Esophagus mucosa (tissue), 1 donor: ENCODE measurements at regions not wholly inside any gene's neighbourhood (a gene's known extent, or its start where the extent isn't known, plus 50 kb on each side); places are given as distances from the start of the nearest gene placed in this dataset.
A peak's percentile ranks its signal among the peaks of the same experiment; 100 is the strongest.
"Not testable (repeated sequence)": the region's sequence is repeated elsewhere in the genome, so short reads cannot be mapped to it uniquely, and the experiment has no call there.

ENCODE experiments used
- ATAC-seq: fragments of 200-7000 bp; cut with Tn5 transposase; one replicate; pipeline ENCODE4 v1.9.1; 2020
- donor health status: DM: yes; HTN: yes; CAD: no.

DNA sequence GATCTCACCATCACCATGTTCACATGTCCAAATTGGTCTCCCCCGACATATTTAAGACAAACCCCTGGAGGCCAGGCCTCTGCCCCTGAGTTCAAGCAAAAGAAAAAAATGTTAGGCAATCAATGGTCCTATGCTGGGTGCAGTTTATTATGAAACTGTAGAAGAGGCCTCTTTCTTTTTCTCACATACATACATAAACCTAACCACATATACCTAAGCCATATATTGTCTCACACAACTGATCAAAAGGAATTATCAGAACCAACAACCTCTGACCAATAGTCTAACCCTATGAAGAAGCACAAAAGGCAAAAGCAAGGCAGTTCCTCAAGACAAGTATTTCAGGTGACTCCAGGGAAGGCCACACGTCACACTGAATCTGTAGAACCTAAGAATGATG, 49.9 kb downstream of the ILRUN start:
- no peak for ATAC-seq

DNA sequence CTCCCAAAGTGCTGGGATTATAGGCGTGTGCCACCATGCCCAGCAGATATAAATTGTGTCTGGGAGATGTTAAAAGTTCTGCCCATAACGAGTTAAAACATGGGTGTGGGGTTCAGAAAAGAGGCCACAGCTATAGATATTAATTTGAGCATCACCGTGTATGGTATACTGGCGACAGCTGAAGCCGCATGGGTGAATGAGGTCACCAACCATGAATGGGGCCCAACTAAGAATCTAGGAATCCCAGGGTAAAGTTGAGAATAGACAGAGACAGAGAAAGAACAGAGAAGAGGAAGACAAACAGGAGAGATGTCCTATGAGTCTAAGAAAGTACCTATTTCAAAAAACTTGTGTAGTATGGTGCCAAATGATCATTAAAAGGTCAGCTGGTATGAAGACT, 50.9 kb downstream of the ILRUN start:
- no peak for ATAC-seq

DNA sequence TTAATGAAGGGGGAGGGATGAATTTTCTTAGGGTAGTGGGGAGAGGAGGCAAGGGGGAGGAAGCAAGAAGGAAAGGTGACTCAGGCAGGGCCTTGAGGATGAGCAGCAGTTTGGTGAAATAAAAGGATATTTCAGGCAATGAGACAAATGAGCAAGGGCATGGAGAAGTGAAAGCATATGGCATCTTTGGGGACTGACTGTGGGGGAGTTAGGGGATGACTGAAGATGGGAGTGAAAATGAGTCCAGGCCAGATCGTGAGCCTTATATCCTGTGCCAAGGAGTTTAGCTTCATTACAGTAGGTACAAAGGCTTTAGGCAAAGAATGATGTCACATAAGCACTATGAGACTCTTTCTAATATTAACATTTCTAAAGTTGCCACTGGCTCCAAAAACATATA, 51.9 kb downstream of the ILRUN start:
- no peak for ATAC-seq

DNA sequence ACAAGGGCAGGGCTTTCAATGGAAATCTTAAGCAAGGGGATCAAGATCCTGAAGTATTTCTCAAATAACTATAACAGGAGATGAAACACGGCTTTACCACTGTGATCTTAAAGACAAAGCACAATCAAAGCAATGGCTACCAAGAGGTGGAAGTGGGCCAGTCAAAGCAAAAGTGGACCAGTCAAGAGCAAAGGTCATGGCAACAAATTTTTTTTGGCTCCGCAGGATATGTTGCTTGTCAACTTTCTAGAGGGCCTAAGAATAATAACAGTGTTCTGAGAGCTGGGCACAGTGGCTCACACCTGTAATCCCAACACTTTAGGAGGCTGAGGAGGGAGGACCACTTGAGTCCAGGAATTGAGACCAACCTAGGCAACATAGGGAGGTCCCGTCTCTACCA, 54.1 kb downstream of the ILRUN start:
- no peak for ATAC-seq

DNA sequence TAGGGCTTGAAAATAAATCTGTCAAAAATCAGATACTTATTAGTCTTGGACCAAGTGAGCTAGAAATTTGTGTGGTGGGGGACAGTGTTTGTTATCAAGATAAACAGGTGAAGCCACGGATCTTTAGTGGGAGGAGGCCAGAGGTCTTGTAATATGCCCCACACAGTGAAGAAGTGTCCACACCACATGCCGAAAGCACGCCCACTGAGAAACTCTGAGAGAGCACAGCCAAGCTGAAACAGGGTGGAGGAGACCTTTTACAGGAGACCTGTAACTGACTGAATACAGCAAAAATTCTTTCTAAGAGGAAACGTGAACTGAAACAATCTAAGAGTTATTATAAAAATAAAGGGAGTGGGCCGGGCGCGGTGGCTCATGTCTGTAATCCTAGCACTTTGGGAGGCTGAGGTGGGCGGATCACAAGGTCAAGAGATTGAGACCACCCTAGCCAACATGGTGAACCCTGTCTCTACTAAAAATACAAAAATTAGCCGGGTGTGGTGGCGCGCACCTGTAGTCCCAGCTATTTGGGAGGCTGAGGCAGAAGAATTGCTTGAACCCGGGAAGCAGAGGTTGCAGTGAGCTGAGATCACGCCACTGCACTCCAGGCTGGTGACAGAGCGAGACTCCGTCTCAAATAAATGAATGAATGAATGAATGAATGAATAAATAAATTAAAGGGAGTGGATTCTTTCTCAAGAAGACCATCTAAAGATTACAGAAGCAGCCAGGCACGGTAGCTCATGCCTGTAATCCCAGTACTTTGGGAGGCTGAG, 56.3 kb downstream of the ILRUN start:
- not testable (repeated sequence) for ATAC-seq

DNA sequence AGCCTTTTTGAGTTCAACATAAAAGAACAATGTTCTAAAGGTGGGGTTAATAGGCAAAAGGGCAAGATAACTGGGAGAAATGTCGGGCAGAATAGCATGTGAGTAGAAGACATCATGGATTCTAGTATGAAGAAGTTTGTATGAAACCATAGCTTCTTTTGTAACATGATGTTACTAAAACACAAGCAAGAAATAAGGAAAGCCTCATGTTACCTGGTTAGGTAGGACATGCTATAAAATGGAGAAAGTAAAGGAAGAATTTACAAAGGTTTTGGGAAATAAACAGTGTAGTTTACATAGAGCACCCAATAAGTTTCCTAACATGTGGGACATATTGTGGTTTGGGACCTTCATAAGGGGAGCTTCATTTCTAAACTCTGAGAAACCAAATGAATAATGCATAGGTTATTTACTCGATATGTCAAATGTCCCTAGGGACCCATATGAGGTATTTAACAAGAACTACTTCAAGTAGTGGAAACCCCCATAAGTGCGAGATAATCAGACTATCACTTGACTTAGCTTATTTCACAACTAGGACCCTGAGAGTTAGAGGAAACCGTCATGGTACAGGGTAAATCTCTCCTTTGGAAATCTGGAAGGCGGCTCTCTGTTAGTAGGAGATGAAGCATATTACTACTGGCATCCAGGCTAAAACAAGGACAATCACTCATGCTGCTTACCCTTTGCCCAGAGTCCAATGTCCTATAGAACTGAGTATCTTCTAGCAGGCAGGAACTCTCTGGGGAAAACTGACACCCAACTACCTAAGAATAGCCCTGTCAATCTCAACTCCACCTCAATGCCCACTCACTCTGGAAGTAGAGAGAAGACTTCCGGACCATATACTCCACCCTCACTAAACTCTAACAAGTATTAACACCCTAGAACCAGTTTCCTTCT, 57.5 kb downstream of the ILRUN start:
- ATAC-seq: no peak

DNA sequence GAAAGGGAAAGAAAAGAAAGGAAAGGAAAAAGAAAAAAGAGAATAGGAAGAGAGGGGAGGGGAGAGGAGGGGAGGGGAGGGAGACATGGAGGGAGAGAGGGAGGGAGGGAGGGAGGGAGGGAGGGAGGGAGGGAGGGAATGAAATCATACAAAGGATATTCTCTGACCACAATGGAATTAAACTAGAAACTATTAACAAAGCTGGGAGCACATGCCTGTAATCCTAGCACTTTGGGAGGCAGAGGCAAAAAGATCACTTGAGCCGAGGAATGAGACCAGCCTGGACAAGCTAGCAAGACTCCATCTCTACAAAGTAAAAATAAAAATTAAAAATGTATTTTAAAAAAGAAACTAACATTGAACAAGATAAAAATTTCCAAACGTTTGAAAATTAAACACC, 62.8 kb downstream of the ILRUN start:
- ATAC-seq: no peak

DNA sequence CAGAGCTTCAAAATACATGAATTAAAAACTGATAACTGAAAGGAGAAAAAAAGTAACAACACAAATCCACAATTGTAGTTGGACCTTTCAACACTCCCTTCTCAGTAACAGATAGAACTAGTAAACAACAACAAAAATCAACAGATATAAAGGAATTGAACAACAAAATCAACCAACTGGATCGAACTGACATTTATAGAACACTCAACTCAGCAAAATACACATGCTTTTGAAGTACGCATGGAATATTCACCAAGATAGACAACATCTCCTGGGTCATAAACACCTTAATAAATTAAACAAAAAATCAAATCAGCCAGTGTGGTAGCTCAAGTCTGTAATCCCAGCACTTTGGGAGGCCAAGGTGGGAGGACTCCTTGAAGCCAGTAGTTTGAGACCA, 63.3 kb downstream of the ILRUN start:
- ATAC-seq: no peak

DNA sequence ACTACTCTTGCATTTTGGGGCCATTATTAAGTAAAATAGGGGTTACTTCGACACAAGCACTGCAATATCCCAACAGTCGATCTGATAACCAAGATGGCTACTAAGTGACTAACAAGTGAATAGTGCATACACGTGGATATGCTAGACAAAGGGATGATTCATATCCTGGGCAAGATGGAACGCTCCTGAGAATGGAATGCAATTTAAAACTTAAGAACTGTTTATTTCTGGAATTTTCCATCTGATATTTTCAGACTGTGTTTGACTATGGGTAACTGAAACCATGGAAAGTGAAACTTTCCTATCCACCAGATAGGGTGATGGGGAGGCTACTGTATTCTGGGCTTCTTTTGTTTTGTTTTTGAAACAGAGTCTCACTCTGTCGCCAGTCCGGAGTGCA, 66.5 kb downstream of the ILRUN start:
- peak; percentile 92 for ATAC-seq

DNA sequence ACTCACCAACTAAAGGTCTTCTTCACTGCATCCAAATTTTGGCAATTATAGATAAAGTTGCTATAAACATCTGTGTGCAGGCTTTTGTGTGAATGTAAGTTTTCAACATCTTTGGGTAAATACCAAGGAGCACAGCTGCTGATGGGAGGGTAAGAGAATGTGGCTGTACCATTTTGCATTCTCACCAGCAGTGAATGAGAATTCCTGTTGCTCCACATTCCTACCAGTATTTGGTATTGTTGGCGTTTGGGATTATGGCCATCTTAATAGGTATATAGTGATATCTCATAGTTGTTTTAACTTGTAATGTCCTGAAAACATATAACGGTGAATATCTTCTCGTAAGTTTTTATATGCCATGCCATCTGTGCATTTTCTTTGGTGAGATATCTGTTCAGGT, 69.3 kb downstream of the ILRUN start:
- no peak for ATAC-seq

DNA sequence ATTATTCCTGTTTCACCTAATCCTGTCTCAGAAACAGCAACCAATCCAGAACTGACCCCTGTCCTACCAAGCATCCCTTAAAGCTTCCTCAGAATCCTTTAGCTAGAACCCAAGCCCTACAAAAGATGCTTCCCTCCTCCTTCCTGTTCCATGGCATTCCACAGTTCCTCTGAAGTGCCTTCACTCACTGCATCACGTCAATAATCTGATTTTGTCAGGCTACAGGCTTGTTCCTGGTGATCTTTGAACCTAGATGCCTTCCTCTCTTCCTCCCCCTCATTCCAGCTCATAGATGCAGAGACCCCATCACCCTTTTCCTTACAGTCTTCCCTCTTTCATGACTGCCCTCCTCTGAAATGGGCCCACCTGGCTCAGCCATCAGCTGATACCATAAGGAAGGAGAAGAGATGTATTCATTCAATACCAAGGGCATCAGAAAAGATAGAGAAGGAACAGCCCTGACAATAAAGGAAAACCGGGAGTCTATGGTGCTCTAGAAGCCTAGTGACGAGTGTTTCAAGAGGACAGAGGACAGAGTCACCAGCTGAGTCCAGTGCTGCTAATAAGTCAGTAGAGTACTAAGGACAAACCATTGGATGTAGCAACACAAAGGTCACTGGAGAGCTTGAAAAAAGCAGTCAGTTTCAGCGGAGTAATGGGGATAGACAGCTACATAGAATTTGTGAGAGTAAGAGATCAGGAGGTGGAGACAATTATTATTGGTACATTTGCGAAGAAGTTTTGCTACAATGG, 62.5 kb upstream of the SPDEF start:
- ATAC-seq: no peak

DNA sequence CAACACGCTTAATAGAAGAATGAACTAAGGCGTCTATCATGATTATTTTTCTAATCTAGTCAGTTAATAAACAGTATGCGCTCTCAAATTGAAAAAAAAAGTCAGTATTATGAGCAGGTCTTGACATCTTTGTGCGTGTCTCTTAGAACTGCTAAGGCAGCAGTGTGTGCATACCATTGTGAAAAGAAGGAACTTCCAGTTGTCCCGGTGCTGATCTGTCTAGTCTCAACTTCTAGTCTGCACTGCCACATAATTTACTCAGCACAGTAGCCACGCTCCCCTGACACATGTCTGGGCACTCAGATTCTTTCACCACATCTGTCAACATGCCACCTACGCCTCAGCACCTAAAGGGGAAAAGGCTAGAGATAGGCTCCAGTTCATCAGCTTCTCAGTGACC, 61.1 kb upstream of the SPDEF start:
- no peak for ATAC-seq

DNA sequence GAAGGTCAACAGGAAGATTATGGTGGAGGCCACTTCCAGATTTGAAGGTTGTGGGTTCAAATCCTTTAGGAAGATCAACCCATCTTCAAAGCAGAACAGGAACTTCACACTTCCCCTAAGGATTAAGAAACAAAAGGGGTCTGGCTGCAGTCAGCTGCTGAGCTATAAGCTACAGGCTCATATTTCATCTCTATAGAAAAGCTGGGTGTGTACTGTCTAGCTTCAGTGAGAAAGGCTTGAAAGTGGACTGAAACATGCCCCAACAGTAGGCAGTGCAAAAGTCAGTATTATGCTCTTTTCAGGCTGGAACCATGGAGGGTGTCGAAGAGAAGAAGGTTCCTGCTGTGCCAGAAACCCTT, 60.1 kb upstream of the SPDEF start:
- no peak for ATAC-seq

DNA sequence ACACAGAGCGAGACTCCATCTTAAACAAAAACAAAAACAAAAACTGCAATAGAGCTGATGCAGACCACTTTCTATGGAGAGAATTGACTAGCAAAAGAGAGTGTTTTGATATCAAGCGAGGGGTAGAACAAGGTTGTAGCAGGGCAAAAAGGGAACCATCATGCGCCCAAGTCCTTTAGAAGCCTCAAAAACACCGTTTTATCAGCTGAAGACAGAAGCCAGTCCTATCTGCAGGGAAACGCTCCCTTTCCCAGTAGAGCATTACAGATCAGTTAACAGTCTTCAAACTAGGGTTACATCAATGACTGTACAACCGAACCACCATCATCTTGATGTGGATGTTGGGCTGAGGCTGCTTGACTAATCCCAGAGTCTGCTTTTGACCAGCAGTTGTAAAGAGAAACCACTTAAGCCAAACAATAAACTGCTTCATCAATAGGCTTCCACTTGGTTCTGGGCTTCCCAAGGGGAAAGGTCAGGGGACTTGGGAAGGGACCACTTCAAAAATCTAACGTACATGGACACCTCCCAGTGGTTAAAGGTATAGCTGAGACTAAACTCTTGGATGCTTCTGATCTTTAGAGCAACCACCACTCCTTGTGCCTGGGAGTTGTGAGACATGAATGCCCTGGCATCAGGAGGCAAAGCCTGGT, 59.6 kb upstream of the SPDEF start:
- ATAC-seq: no peak

DNA sequence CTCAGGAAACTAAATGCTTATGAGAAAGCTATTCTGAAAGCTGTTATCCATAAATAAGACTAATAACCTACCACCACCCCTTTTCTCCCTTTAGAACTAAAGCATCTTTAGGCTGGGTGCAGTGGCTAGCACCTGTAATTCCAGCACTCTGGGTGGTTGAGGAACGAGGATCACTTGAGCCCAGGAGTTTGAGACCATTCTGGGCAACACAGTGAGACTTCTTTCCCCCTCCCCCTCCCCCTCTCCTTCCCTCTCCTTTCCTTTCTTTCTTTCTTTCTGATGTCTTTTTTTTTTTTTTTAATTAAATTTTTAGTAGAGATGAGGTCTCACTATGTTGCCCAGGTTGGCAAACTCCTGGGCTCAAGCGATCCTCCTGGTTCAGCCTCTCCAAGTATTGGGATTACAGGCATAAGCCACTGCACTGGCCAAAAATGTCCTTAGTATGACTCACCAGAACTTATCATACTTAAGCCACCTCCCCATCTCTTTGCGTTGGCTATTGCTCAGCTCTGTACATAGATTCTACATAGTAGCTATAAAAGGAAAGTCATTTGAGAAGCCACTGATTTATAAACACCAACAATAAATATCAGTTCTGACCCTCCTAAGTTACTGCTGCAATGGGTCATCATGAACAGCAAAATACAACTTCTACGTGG, 54.8 kb upstream of the SPDEF start:
- ATAC-seq: peak; percentile 57

DNA sequence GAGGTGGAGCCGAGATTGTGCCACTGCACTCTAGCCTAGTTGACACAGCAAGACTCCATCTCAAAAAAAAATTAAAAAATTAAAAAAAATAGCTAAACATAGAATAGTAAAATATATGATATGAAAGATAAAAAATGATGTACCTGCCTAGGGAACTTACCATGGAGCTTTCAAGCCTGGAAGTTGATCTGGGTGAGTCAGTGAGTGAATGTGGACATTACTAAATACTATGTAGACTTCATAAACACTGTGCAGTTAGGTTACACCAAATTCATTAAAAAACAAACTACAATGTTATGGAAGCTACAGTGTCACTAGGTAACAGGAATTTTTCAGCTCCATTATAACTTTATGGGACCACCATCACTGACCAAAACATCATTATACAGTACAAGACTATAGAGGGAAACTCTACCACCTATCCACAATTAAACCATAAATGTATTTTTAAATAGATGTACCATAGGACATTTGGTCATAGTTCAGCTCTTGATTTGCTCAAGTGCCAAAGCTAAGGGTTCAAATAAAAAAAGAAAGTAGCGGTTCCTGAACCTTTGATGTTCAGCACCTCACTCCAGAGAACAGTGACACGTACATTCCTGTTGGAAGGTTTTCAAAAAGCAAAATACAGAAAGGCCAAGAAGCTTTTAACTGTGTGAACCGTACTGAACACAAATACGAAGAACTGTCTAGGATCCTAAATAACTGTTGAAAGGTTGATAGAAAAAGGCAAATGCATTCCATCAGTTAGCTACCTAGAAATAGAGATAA, 52.4 kb upstream of the SPDEF start:
- ATAC-seq: no peak

DNA sequence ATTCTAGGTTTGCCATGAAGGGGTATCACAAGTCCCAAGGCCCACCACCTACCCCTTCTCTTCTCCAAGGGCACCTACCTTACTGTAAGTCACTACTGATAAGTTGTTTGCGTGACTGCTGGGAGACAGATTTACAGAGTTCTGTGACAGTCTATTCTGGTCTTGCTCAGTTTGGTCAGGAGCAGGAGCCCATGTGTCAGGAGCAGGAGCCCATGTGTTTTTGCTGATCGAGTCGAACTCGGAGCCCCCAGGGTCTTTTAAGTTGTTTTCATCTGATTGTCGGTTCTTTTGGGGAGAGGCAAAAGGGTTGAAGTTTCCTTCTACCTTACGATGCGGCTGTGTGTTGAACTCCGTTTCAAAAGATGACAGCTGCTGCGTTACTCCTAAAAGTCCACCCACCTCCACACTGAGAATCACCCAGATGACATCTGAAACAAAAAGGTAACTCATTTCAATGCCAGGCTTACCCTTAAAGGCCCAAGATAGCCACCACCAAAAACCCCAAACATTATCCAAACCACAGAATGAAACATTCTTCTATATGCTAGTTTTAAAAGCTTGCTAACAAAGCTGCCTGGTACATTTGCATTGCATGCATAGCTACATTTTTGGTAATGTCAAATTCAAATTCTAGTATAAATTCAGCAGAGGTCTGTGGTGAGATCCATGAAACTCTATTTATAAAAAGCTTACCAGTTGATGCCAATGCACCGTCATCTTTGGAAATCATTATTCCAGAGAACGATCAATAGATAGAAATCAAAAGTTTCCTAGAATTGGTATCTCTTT, 50.5 kb upstream of the SPDEF start:
- ATAC-seq: no peak
